Stimulated activated CD4-positive, alpha-beta T cell treated with anti-CD3 and anti-CD28 coated beads, Interleukin-2, amount 100 ng/mL, for 4 hours (primary cell): ENCODE measurements at regions not wholly inside any gene's neighbourhood (a gene's known extent, or its start where the extent isn't known, plus 50 kb on each side); places are given as distances from the start of the nearest gene placed in this dataset.

ENCODE experiments used
- DNase-seq: peaks from one replicate; pipeline ENCODE4 v3.0.0-alpha.2; 2020; ENCODE audit warnings: low read depth

- DNase-seq, result no peak
Observed at GRCh38 chr4:17173300-17173699, 274.9 kb upstream of the LDB2 start.

GRCh38 chr4:17170131-17170530, 271.7 kb upstream of the LDB2 start:
- no peak for DNase-seq

GRCh38 chr4:17169699-17170098, 271.3 kb upstream of the LDB2 start:
- DNase-seq, result no peak

GRCh38 chr4:17168571-17168970, 270.1 kb upstream of the LDB2 start:
- DNase-seq, result no peak

- DNase-seq, result no peak
Observed at GRCh38 chr4:17166954-17167353, 268.5 kb upstream of the LDB2 start.

- no peak for DNase-seq
Observed at GRCh38 chr4:17165286-17165685, 266.8 kb upstream of the LDB2 start.

GRCh38 chr4:17164666-17165065, 266.2 kb upstream of the LDB2 start:
- no peak for DNase-seq

- no peak for DNase-seq
Observed at GRCh38 chr4:17163156-17163771, 264.8 kb upstream of the LDB2 start.

GRCh38 chr4:17157304-17157703, 258.9 kb upstream of the LDB2 start:
- no peak for DNase-seq

GRCh38 chr4:17155486-17155885, 257.0 kb upstream of the LDB2 start:
- DNase-seq, result no peak

GRCh38 chr4:17153572-17153971, 255.1 kb upstream of the LDB2 start:
- DNase-seq, result no peak

- no peak for DNase-seq
Observed at GRCh38 chr4:17152941-17153540, 254.6 kb upstream of the LDB2 start.

GRCh38 chr4:17142232-17142711, 243.8 kb upstream of the LDB2 start:
- no peak for DNase-seq

- DNase-seq, result no peak
Observed at GRCh38 chr4:17138847-17139246, 240.4 kb upstream of the LDB2 start.

- DNase-seq, result no peak
Observed at GRCh38 chr4:17134565-17134964, 236.1 kb upstream of the LDB2 start.

GRCh38 chr4:17134100-17134499, 235.7 kb upstream of the LDB2 start:
- no peak for DNase-seq

GRCh38 chr4:17132226-17132625, 233.8 kb upstream of the LDB2 start:
- DNase-seq, result no peak

GRCh38 chr4:17128268-17128667, 229.8 kb upstream of the LDB2 start:
- DNase-seq, result no peak

- no peak for DNase-seq
Observed at GRCh38 chr4:17126321-17126966, 228.0 kb upstream of the LDB2 start.

GRCh38 chr4:17124767-17125166, 226.3 kb upstream of the LDB2 start:
- no peak for DNase-seq

GRCh38 chr4:17120761-17121160, 222.3 kb upstream of the LDB2 start:
- no peak for DNase-seq

- no peak for DNase-seq
Observed at GRCh38 chr4:17117746-17118145, 219.3 kb upstream of the LDB2 start.

GRCh38 chr4:17115583-17115982, 217.1 kb upstream of the LDB2 start:
- DNase-seq, result no peak

- DNase-seq, result no peak
Observed at GRCh38 chr4:17112292-17112659, 213.8 kb upstream of the LDB2 start.
